Head of caudate nucleus (tissue), 42 donors: ENCODE measurements at regions not wholly inside any gene's neighbourhood (a gene's known extent, or its start where the extent isn't known, plus 50 kb on each side); places are given as distances from the start of the nearest gene placed in this dataset.
"Not testable (repeated sequence)": the region's sequence is repeated elsewhere in the genome, so short reads cannot be mapped to it uniquely, and the experiment has no call there.

Experiments
- DNase-seq, 42 donors: peaks; one replicate each; pipeline versions ENCODE4 v3.0.0 to v3.0.0-alpha.2; 2020 to 2021; ENCODE audit warnings: mixed read lengths in 7 of 42
- intact Hi-C: fragments of 100-400 bp; cut with DNase I; formaldehyde crosslinking; loops from one replicate; pipeline ENCODE4 v1.15.0; 2022

DNA sequence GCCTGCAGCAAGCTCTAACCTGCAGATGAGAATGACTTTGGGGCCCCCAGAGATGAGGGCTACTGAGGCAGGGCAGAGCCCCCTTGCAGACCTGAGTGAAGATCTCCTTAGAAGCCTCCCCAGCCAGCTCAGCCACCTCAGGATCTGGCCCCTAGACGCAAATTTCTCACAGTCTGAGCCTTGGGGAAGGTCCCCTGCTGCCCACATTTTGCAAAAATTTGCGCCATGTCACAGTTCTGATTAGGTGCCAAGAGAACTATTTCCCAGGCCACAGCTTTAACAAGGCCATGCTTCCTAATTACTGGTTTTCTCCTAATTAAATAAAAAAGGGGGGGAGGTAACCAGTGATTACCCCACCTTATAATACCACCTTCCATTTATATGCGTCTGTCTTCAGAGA lies 81.0 kb upstream of the HES1 start:
- intact Hi-C loops: no loop called here
- no peak for DNase-seq

DNA sequence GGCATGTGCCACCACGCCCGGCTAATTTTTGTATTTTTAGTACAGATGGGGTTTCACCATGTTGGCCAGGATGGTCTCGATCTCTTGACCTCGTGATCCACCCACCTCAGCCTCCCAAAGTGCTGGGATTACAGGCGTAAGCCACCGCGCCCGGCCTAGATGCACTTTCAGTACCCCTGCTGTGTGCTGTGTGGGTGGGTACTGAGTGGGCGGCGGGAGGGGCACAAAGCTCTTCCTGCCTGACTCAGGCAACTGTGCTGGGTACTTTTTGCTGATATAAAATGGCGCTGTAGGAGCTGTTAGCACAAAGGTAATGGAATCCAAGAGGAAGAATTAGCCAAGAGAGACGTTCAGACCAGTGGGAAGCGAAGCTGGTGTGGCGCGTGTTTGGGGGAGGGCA lies 79.6 kb upstream of the HES1 start:
- DNase-seq: not testable (repeated sequence)

DNA sequence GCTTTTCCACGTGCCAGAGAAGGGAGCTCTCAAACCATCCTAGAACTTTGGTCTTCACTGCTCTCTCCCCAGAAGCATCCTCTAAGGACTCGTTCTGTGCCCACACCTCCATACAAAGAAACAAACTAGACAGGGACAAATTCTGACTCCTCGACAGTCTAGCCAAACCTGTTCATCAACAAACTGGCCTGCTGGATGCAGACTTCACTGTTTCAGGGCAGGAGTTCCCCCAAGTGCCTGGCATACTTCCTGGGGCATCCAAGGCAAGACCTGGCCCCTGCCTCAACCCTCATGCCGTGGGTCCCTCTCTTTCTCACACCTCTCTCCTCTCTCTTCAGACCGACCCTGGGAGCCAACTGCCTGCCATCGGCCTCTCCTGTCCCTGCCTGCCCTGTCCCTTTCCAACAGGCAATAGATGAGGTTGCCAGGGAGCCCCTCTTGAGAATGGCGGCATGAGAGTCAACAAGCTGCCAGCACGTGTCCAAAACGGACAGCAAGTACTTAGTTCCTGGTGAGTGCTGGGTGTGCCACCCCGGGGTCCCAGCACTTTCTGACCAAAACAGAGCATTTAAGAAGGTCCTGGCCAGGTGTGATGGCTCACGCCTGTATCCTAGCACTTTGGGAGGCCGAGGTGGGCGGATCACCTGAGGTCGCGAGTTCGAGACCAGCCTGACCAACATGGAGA lies 79.1 kb upstream of the HES1 start:
- intact Hi-C loops: no loop called here

More for the DNA sequence above, 79.6 kb upstream of the HES1 start:
- intact Hi-C loops: not testable (repeated sequence)

DNA sequence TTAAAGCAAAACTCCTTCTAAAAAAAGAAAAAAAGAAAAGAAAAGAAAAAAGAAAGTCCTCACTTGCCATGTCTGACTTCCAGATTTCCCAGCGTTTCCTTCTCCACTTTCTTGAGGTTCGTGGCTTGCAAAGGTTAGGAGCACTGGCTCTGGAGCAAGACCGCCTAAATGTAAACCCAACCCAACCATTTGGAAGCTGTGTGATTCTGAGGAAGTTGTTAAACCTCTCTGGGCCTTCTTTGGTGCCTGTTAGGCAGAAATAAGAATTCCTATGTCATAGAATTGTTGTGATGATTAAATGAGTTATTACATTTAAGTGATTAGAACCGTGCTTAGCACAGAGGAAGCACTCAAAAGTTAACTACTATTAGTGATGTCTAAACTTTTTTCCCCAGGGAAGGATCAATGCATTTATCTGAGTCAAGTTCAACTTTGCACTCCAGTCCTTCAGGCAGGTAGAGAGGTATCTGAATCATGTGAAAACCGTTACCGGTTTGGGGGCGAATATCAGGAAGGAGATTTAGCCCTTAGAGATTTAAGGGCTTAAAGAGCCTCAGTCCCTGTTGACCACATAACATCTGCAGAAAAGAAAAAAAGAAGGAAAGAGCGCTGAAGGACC lies 78.3 kb upstream of the HES1 start:
- intact Hi-C loops: no loop called here
- no peak for DNase-seq

More for the DNA sequence above, 79.1 kb upstream of the HES1 start:
- DNase-seq: no peak

DNA sequence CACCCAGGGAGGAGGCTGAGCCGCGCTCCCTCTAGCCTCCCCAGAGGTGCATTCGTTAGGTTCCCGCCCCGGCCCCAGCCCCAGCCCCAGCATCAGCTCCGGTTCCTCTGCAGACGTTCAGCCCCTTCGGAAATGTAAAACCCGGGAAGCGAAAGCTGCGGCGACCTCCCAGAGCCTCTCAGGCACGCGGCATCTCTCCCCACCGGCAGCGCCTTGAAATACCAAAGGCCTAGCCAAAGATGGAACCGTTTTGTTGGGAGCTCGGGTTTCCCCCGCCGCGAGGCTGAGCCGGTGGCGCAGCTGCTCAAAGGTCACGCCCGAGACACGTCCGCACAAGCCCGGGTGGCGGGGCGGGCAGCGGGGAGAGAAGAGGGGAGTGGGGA lies 77.8 kb upstream of the HES1 start:
- DNase-seq: peak in 41 of 42 donors; percentile 13 to 82 (median 59)
- intact Hi-C loops: no loop called here

DNA sequence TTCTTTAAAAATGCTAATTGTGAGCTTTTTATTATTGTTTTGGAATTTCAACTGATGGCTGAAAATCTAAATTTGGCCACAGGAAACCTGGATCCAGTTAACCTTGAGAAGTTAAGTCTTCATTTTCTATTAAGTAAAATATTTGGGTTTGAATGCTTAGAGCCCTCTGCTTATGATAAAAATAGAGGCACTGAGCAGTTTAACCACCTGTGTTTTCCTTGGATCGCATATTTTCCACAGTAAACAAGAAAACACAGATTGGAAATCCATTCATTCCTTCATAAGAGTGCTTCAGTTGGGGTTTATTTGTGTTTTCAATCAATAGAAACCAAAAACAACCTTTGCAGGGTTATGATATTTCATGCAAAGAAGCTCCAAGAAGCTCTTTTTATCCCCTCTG lies 77.2 kb upstream of the HES1 start:
- no peak for DNase-seq
- intact Hi-C loops: no loop called here

DNA sequence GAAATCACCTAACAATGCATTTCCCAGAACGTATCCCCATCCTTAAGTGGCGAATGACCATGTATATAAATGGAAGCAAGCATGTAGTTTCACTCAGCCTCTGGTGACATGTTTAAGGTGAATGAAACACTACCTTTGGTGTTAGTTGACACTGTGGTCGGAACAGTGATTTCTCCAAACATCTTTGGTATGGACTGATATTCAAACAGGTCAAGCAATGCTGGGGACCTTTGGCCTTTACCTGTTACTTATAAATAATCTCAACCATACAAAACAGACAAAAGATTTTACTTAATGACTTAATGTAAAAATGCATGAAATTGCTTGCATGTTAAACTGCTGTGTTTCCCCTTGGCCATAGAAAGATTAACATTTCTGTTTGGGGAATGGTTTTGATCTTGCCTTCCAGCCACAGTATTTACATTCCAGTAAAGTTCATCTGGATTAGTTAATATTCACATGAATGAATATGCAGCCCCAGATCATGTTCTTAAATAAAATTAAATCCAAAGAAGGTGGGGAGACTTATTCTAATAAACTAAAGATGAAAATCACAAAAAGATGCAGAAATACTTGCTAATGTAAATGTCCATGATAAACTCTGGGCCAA lies 74.4 kb upstream of the HES1 start:
- intact Hi-C loops: no loop called here
- DNase-seq: no peak

DNA sequence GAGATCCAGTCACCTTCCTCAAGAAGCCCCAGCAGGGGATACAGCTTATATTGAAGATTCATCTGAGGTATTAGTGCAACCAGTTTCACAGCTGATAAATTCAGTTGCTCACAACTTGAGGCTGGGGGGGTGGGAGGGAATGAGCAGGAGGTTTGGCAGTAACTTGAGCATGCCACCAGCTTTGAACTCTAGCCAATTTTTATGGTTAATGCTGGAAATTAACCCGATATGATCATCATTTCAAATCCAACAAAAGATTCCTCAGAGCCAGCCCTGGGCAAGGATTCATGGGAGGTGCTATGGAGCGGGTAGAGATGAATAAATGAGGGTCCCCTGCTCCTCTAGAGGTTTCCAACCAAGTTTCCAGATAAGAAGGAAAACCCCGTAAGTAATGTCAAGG lies 73.1 kb upstream of the HES1 start:
- intact Hi-C loops: no loop called here
- DNase-seq: no peak

DNA sequence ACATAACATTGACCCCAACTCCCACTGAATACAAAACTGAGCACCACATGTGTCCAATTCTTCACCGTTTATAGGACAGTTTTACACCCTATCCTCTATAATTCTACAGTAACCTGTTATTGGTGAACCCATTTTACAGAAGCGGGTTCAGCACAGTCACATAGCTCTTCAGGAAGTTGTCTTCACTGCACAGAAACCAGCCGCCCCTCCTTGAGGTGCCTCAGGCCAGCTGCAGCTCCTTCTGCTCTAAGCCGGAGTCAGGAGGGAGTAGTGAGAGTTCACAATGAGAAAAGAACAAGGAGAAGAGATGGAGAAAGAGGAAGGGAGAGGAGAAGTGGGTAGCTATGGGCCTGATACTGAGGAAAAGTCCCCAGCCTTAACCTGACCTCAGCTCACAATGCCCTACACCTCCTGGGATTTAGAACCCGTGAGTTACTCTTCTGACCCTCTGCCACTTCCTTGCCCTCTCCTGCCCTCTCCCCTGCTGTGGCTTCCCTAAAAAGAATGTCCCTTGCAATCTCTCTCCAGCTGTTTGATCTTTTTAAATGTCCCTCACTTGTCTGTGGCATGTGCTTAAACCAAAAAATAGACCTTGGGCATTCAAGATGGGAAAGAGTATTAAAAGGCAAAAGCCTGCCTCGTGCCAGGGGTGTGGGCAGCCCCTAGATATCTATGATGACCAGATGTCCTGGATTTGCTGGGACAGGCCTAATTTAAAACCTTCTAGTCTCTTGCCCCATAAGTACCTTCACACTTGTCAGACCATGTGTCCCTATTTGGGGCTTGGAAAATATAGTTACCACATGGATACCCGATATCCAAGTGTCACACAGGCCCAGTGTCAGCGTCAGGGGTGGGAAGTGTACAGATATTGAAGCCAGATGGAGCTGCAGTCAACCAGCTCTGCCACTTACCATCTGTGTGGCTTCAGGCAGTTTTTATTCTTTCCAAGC lies 71.3 kb upstream of the HES1 start:
- DNase-seq: no peak
- intact Hi-C loops: loop anchor here (5.0 kb wide), 1 partner anchor 68 kb away; no protein-coding TSS in a partner anchor

DNA sequence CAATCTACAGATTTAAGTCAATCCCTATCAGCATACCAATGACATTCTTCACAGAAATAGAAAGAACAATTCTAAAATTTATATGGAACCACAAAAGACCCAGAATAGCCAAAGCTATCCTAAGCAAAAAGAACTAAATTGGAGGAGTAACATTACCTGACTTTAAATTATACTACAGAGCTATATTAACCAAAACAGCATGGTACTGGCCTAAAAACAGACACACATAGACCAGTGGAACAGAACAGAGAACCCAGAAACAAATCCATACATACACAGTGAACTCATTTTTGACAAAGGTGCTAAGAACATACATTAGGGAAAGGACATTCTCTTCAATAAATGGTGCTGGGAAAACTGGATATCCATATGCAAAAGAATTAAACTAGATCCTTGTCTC lies 68.6 kb upstream of the HES1 start:
- intact Hi-C loops: loop anchor here (5.0 kb wide), 1 partner anchor 65 kb away; no protein-coding TSS in a partner anchor
- DNase-seq: not testable (repeated sequence)

DNA sequence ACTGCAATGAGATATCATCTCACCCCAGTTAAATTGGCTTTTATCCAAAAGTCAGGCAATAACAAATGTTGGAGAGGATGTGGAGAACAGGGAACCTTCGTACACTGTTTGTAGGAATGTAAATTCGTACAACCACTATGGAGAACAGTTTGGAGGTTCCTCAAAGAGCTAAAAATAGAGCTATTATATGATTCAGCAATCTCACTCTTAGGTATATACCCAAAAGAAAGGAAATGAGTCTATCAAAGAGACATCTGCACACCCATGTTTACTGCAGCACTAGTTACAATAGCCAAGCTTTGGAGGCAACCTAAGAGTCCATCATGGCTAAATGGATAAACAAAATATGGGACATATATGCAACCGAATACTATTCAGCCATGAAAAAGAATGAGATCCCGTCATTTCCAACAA lies 68.0 kb upstream of the HES1 start:
- no peak for DNase-seq
- intact Hi-C loops: loop anchor here (5.0 kb wide), 1 partner anchor 64 kb away; no protein-coding TSS in a partner anchor

DNA sequence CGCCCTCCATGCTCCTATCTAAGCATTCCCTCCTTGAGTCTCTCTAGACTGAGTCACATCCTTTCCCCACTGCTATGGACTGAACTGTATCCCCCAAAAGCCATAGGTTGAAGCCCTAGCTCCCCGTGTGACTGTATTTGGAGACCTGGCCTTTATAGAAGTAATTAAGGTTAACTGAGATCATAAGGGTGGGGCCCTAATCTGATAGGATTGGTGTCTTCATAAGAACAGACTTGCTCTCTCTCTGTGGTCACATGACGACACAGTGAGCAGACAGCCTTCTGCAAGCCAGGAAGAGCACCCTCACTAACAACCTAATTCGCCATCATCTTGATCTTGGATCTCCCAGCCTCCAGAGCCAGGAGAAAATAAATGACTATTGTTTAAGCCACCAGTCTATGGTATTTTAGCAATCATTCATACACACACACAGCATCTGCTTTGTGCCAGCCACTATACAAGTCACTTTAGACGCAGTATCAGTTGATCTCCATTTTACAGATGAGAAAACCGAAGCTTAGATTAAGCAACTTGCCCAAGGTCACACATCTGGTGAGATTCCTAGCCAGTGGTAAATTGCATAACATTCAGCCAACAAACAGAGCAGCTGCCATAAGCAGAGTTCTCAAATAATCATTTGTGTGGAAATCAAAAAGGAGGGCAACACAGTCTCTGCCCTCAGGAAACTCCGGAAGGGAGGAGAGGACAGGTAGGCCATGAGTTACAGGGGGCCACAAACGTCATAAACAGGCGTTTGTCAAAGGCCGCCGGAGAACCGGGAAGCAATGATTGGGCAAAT lies 66.3 kb upstream of the HES1 start:
- no peak for DNase-seq
- intact Hi-C loops: loop anchor here (5.0 kb wide), 1 partner anchor 63 kb away; no protein-coding TSS in a partner anchor

DNA sequence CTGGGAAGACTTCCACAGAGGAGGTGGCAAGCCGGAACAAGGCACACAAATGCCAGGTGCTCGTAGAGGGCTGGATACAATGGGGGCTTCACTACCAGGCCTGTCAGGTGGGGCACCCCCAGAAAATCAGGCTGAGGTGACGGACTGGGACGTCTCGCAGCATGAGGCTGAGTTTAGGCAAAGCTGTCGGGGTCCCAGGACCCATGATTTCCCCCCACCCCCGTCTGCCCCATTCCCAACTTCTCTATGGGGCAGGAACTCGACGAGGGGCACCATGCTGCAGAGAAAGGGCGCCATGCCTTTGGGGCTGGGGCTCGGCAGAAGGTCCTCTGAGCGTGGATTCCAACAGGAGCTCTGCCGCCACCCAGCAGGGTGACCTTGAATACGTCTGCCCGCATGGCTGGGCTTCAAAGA lies 65.7 kb upstream of the HES1 start:
- no peak for DNase-seq
- intact Hi-C loops: no loop called here

DNA sequence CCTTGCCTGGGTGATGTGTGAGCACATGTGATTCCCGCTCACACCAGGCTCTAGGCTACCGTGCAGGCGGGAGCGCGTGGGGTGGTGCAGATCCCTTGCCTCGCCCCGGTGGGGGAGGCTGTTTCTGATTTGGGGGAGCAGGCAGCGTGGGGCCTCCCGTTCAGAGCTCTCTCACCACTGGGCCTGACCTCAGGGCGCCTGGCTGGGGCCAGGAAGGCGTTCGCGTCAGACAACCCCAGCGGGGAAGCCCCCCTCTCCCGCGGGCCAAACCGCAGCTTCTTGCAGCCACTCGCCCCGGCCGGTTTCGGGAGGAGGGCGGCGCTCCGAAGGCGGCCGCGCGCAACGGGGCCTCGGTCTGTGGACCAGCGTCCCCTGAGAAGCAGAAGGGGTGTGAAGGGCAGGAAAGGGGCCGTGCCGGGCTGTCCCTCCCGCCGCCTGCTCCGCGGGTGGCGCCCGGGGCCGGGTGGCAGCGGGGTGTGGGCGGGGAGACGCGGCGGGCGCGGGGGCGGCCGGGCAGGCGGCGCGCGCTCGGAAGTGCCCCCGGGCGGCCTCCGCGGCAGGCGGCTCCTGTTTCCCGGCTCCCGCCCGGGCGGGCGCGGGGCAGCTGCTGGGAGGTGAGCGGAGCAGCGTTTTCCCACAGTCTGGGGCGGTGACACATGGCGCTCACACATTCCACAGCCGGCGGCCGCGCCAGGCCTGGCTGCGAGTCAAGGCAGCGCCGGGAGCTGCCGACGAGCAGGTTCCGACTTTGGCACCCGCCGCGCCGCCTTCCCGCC lies 65.1 kb upstream of the HES1 start:
- DNase-seq: peak; percentile 28 to 85 (median 64)
- intact Hi-C loops: no loop called here

DNA sequence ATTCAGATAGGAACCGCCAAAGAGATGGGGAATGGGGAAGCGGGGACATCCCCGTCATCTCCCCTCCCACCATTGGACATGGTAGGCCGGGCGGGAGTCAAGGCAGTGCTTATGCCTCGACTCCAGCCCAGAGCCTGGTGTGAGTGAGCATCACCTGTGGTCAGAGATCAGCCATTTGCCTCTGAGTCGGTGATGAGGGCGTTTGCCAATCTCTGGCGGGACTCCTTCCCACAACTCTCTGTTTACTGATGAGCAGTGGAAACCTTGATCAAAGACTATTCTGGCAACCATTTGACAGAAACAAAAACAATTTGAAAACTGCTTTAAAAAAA lies 63.9 kb upstream of the HES1 start:
- intact Hi-C loops: no loop called here
- no peak for DNase-seq

DNA sequence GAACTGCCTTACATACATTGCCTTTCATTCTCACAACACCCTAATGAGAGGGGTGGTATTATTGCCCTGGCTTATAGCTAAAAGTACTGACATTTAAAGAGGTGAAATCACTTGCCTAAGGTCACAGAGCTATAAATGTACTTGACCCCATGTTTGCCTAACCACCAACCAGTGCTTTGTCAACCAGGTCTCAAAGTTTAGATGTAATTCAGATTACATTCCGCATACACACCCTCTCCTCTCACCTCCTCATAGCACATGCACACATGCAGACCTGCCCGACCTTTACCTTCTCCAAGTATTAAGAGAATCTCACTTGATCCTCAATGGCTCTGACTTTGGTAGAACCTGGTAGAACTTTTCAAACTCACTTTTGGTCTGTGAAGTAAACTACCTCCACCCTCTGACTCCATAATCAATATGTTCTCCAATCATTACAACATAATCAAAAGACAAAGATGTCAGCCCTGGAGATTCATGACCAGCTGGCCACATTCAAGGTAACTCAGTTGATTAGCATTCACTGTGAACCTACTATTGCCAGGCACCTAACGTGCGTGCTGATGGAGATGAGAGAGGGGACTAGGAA lies 63.2 kb upstream of the HES1 start:
- intact Hi-C loops: no loop called here
- no peak for DNase-seq

DNA sequence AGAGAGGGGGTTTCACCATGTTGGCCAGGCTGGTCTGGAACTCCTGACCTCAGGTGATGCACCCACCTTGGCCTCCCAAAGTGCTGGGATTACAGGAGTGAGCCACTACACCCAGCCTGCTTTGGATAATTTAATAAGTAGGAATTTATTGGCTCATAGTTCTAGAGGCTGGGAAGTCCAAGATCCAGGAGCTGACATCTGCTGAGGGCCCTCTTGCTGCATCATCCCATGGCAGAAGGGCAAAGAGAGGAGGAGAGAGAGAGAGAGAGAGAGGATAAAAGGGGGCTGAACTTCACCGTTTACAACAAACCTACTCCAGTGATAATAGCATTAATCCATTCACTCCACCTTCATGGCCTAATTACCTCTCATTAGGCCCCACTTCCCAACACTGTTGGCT lies 62.0 kb upstream of the HES1 start:
- DNase-seq: no peak
- intact Hi-C loops: no loop called here
